Left lung (tissue), 4 donors: ENCODE measurements at regions not wholly inside any gene's neighbourhood (a gene's known extent, or its start where the extent isn't known, plus 50 kb on each side); places are given as distances from the start of the nearest gene placed in this dataset.

Source experiments
- ATAC-seq: fragments of 200-7000 bp; cut with Tn5 transposase; one replicate; pipeline ENCODE4 v1.9.1; 2020; ENCODE audit warnings: moderate library complexity
- DNase-seq, 4 donors: peaks; one replicate each; pipeline ENCODE4 v3.0.0-alpha.2; 2013 to 2020
- H3K27ac ChIP-seq, 2 donors: fragments of 200-600 bp; sonication (generic) in 1 of 2; one replicate each; pipeline versions ENCODE4 v1.5.0 to v1.8.0; 2020 to 2021
- H3K27me3 ChIP-seq, 2 donors: fragments of 200-600 bp; sonication (generic) in 1 of 2; one replicate each; pipeline versions ENCODE4 v1.5.0 to v1.8.0; 2020 to 2021
- H3K36me3 ChIP-seq, 2 donors: fragments of 200-600 bp; sonication (generic) in 1 of 2; one replicate each; pipeline versions ENCODE4 v1.5.0 to v1.8.0; 2020 to 2021
- H3K4me1 ChIP-seq, 2 donors: fragments of 200-600 bp; one replicate each; pipeline ENCODE4 v1.8.0; 2021
- H3K4me3 ChIP-seq, 2 donors: fragments of 200-600 bp; sonication (generic) in 1 of 2; one replicate each; pipeline versions ENCODE4 v1.5.0 to v1.8.0; 2020 to 2021; ENCODE audit warnings: mild to moderate bottlenecking in 1 of 2
- H3K9me3 ChIP-seq, 2 donors: fragments of 200-600 bp; sonication (generic) in 1 of 2; one replicate each; pipeline versions ENCODE4 v1.5.0 to v1.8.0; 2020 to 2021
- intact Hi-C, 2 donors: fragments of 100-400 bp; cut with DNase I; formaldehyde crosslinking; loops; one replicate each; pipeline versions ENCODE4 v1.11.2 to v1.14.2; 2022
- TF ChIP-seq, protein P1 (sequence below), 2 donors: fragments of 200-600 bp; sonication (generic) in 1 of 2; IDR thresholded peaks; one replicate each; pipeline versions ENCODE4 v1.5.0 to v1.8.0; 2021; ENCODE audit warnings: antibody characterized with exemption in 2 of 2
- donor health status: DM: no; HTN: yes; CAD: no.
- donor health status: DM: no; HTN: no; CAD: no.

DNA sequence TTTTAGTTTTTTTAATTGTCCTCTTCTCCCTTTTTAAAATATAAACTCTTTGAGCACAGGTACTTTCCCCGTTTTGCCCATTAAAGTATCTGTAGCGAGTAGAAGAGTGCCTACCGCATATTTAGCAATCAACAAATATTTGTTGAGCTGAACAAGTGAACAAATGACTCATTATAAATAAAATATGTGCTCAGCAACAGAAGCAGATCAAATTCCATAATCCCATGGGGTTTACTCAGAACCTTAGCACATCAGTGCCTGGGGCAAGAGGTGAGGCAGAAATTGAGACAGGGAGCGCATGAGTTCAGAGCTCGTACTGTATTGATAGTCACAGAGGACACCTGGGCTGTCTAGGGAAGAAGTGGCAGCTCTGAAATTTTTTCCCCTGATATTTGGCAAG, 161.0 kb downstream of the SEM1 start:
- Histone ChIP-seq H3K27ac (no peak overlapping the region), H3K9me3 (no peaks in the 10 kb centered on the region), H3K36me3 (no peaks in the 10 kb centered on the region), H3K27me3 (no peaks in the 10 kb centered on the region), H3K4me3 (no peak overlapping the region), H3K4me1 (no peaks in the 10 kb centered on the region)
- DNase-seq (no peak), ATAC-seq (peak; percentile 88)
- intact Hi-C loops, result no loop called here
- TF ChIP-seq, protein P1, sequence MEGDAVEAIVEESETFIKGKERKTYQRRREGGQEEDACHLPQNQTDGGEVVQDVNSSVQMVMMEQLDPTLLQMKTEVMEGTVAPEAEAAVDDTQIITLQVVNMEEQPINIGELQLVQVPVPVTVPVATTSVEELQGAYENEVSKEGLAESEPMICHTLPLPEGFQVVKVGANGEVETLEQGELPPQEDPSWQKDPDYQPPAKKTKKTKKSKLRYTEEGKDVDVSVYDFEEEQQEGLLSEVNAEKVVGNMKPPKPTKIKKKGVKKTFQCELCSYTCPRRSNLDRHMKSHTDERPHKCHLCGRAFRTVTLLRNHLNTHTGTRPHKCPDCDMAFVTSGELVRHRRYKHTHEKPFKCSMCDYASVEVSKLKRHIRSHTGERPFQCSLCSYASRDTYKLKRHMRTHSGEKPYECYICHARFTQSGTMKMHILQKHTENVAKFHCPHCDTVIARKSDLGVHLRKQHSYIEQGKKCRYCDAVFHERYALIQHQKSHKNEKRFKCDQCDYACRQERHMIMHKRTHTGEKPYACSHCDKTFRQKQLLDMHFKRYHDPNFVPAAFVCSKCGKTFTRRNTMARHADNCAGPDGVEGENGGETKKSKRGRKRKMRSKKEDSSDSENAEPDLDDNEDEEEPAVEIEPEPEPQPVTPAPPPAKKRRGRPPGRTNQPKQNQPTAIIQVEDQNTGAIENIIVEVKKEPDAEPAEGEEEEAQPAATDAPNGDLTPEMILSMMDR (IDR thresholded peaks at IDR 0.05), result no peak

DNA sequence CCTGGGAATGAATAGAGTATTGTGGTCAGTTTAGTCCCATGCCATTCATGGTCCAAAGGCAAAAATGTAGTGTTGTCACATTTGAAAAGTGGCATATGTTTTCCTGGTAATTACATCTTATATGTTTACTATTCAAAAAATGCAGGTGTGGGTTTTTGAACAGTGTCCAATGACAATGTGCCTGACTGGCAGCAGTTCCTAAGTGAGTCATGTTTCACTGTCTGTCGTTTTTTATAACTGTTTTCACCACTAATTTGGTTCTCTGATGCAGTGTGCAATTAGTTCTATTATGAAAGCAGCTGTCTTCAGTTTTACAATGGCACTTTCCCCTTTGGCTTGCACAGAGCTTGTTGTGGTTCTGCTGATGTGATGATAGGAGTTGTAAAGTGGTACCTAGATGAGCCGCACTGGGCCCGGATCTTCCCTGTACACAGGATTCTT, 162.3 kb downstream of the SEM1 start:
- TF ChIP-seq, protein P1 (IDR thresholded peaks at IDR 0.05), result no peak
- DNase-seq, result no peak

DNA sequence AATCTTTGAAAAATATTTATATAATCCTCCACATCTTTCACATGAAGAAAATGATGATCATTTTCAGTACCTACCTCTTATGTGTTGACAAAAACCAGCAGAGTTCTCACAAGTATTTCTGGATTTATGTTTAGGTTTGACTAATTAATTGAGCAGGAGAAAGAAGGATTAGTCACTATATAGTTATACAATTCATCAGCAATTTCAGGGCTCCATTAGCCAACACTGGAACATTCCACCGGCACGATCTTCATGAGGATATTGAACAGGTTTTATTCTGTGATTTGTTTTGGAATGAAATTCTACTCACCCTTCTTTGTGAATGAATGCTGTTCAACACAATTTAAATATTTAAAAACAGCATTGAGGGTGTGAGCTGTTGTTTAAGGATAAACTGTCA, 163.2 kb downstream of the SEM1 start:
- ATAC-seq (no peak), DNase-seq (no peak)
- TF ChIP-seq, protein P1 (IDR thresholded peaks at IDR 0.05), result no peak
- H3K27ac ChIP-seq, result no peak overlapping the region
- intact Hi-C loops, result no loop called here
- H3K36me3 ChIP-seq, result no peaks in the 10 kb centered on the region
- no peak overlapping the region for H3K4me3 ChIP-seq
- no peaks in the 10 kb centered on the region for H3K27me3 ChIP-seq
- H3K9me3 ChIP-seq, result no peaks in the 10 kb centered on the region
- no peaks in the 10 kb centered on the region for H3K4me1 ChIP-seq

More for the DNA sequence above, 162.3 kb downstream of the SEM1 start:
- intact Hi-C loops, result no loop called here
- Histone ChIP-seq H3K9me3 (no peaks in the 10 kb centered on the region), H3K27me3 (no peaks in the 10 kb centered on the region), H3K27ac (no peak overlapping the region), H3K4me3 (no peak overlapping the region), H3K36me3 (no peaks in the 10 kb centered on the region), H3K4me1 (no peaks in the 10 kb centered on the region)
- ATAC-seq, result no peak

DNA sequence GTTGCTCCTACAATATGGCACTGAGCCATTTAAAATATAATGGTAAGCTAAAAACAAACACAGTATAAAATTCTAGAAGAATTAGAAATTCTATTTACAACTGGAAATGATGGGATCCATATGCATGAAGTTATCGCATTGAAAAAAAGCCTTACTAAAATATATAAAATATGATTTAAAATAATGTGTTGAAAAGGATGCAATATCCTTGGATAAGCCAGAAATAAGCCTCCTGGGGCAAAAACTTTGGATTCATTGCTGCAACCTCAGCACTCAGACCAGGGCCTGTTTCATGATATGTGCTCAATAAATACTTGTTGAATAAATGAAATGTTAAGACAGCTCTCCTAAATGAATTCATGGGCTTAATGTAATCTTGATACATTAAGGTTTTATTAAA, 170.2 kb downstream of the SEM1 start:
- TF ChIP-seq, protein P1 (IDR thresholded peaks at IDR 0.05), result no peak
- Histone ChIP-seq H3K27ac (no peak overlapping the region), H3K9me3 (no peaks in the 10 kb centered on the region), H3K4me1 (no peaks in the 10 kb centered on the region), H3K36me3 (no peaks in the 10 kb centered on the region), H3K4me3 (no peak overlapping the region), H3K27me3 (no peaks in the 10 kb centered on the region)
- ATAC-seq (no peak), DNase-seq (no peak)
- intact Hi-C loops, result no loop called here

DNA sequence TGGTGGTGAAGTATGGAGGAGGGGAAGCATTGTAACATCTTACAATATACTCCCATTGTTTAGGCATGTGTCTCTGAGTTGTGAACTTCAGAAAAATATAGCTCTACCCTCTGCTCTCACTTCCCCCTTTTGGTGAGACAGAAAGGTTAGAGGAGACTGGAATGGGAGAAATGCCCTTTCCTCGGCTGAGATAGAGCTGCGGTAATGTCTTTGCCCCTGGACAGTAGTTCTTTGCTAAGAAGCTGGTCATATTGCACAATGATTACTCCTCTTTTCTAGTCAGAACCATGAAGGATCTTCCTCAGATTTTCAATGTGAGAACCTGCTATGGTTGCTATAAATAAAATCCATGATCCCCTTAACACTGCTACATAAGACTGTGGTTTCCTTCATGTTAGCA, 171.0 kb downstream of the SEM1 start:
- Histone ChIP-seq H3K36me3 (no peaks in the 10 kb centered on the region), H3K9me3 (no peaks in the 10 kb centered on the region), H3K4me3 (no peak overlapping the region), H3K27me3 (no peaks in the 10 kb centered on the region), H3K27ac (no peak overlapping the region), H3K4me1 (no peaks in the 10 kb centered on the region)
- intact Hi-C loops, result no loop called here
- TF ChIP-seq, protein P1 (IDR thresholded peaks at IDR 0.05), result no peak
- DNase-seq, result no peak
- no peak for ATAC-seq
